CD4-positive, alpha-beta T cell (primary cell): ENCODE measurements at regions not wholly inside any gene's neighbourhood (a gene's known extent, or its start where the extent isn't known, plus 50 kb on each side); places are given as distances from the start of the nearest gene placed in this dataset.

Experiments used
- ATAC-seq: fragments of 200-7000 bp; cut with Tn5 transposase; one replicate; pipeline ENCODE4 v1.10.0; 2022; ENCODE audit warnings: mild to moderate bottlenecking; ENCODE audit not compliant: poor library complexity
- CTCF ChIA-PET: fragments of 350-600 bp; sonication (Branson Sonifier 250); formaldehyde crosslinking; loops from one replicate; lab custom pipeline; 2021; ENCODE audit warnings: antibody characterized with exemption, inconsistent platforms; lab: Charles Lee
- POLR2A ChIA-PET: fragments of 350-600 bp; sonication (Branson Sonifier 250); formaldehyde crosslinking; loops from one replicate; lab custom pipeline; 2021; ENCODE audit warnings: antibody characterized with exemption, inconsistent platforms; lab: Charles Lee
- DNase-seq, 14 experiments: peaks; one replicate each; pipeline ENCODE4 v3.0.0-alpha.2; 2013 to 2020; ENCODE audit warnings: mixed read lengths in 2 of 14
- H3K27ac ChIP-seq, 2 donors: one replicate each; pipeline versions ENCODE4 v1.5.1 to v1.7.0; 2013; ENCODE audit warnings: low read length in 2 of 2, low read depth in 1 of 2, mild to moderate bottlenecking in 1 of 2
- H3K27me3 ChIP-seq, 2 experiments: 1 replicate in 1 of 2; 2 replicates in 1 of 2; pipeline versions ENCODE4 v1.6.1 to v1.7.0; 2013; ENCODE audit warnings: low read length in 2 of 2, control low read depth in 1 of 2, mild to moderate bottlenecking in 1 of 2, moderate library complexity in 1 of 2; ENCODE audit not compliant: insufficient read depth in 2 of 2, control insufficient read depth in 1 of 2
- H3K36me3 ChIP-seq: one replicate; pipeline ENCODE4 v1.6.1; 2013; ENCODE audit warnings: low read length, control low read depth; ENCODE audit not compliant: insufficient read depth
- H3K4me1 ChIP-seq: one replicate; pipeline ENCODE4 v1.6.1; 2013; ENCODE audit warnings: low read length, control low read depth; ENCODE audit not compliant: insufficient read depth
- H3K4me3 ChIP-seq: one replicate; pipeline ENCODE4 v1.5.1; 2013; ENCODE audit warnings: mild to moderate bottlenecking, low read length, moderate library complexity
- H3K9me3 ChIP-seq, 2 experiments: 1 replicate in 1 of 2; 2 replicates in 1 of 2; pipeline versions ENCODE4 v1.6.1 to v1.7.0; 2013; ENCODE audit warnings: low read length in 2 of 2, mild to moderate bottlenecking in 2 of 2, control low read depth in 1 of 2, moderate library complexity in 1 of 2; ENCODE audit not compliant: control insufficient read depth in 1 of 2, insufficient read depth in 1 of 2
- H3K27ac Mint-ChIP-seq: one replicate; pipeline ENCODE4 v1.8.0; 2020; ENCODE audit warnings: mixed read lengths
- H3K27me3 Mint-ChIP-seq: one replicate; pipeline ENCODE4 v1.8.0; 2021; ENCODE audit warnings: mixed read lengths
- H3K36me3 Mint-ChIP-seq: one replicate; pipeline ENCODE4 v1.8.0; 2021; ENCODE audit warnings: low read depth, mixed read lengths
- H3K4me1 Mint-ChIP-seq: one replicate; pipeline ENCODE4 v1.8.0; 2021; ENCODE audit warnings: low read depth, mixed read lengths
- H3K4me3 Mint-ChIP-seq: one replicate; pipeline ENCODE4 v1.8.0; 2020; ENCODE audit warnings: mild to moderate bottlenecking, mixed read lengths
- H3K9me3 Mint-ChIP-seq: one replicate; pipeline ENCODE4 v1.8.0; 2020; ENCODE audit warnings: mixed read lengths
- intact Hi-C, 2 experiments: fragments of 100-400 bp; cut with DNase I in 1 of 2; cut with micrococcal nuclease in 1 of 2; formaldehyde crosslinking; loops; one replicate each; pipeline versions ENCODE4 v1.15.1 to v1.9.0; 2023 to 2025; cut with DNase I, micrococcal nuclease
- TF ChIP-seq, protein P1 (sequence below): fragments of 200-600 bp; IDR thresholded peaks from one replicate; pipeline ENCODE4 v1.8.0; 2022; ENCODE audit warnings: antibody characterized with exemption, mild to moderate bottlenecking

- H3K36me3 Mint-ChIP-seq, result no peaks in the 10 kb centered on the region
These were observed 183.5 kb downstream of the MATN1 start for GRCh38 chr1:30539884-30540283.

DNA sequence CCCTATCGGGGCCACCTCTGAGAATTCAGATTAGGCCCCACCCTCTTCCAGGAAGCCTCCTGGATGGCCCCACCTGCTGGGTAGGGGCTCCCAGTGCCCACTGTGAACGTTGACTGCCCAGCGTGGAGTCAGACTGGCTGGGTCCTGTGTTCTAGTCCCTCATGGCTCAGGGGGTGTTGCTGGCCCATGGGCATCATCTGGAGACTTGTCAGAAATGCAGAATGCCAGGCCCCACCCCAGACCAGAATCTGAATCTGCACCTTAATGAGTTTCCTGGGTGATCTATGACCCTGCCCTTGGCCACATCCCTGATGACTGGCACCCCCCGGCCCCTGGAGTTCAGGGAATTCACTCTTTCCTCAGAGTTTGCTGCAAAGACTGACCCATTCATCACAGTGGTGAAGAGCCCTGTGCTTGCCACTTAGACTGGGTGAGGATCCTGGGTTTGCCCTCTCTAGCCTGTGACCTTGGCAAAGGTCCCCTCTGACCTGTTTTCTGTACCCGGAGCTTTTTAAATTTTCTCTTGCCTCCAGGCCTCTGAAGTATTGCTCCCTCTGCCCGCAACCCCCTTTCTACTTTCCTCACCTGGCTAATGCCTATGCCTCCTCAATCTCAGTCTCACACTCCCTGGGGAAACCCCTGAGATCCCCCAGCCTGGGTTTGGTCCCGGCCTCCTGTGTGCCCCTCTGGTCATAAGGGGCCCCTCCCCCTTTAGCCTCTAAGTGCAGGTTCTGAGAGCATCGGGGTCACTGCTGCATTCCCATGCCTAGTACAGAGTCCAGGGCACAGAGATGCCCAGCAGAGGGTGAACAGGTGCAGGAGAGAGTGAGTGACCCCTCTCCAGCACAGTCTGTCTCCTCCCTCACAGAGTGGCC is 184.2 kb downstream of the MATN1 start:
- Mint-ChIP-seq H3K4me1 (no peaks in the 10 kb centered on the region), H3K4me3 (no peak overlapping the region), H3K27me3 (peaks cover 4% of the 10 kb centered on the region), H3K9me3 (no peaks in the 10 kb centered on the region), H3K27ac (no peak overlapping the region), H3K36me3 (no peaks in the 10 kb centered on the region)
- ATAC-seq (no peak), DNase-seq (no peak)
- Histone ChIP-seq H3K27me3 (no peaks in the 10 kb centered on the region), H3K4me1 (no peaks in the 10 kb centered on the region), H3K36me3 (no peaks in the 10 kb centered on the region), H3K27ac (no peak overlapping the region), H3K4me3 (no peak overlapping the region), H3K9me3 (peaks cover 0 to 7% of the 10 kb centered on the region in 2 experiments)
- intact Hi-C loops, result no loop called here
- ChIA-PET CTCF (no interaction called here), POLR2A (no interaction called here)
- TF ChIP-seq, protein P1, sequence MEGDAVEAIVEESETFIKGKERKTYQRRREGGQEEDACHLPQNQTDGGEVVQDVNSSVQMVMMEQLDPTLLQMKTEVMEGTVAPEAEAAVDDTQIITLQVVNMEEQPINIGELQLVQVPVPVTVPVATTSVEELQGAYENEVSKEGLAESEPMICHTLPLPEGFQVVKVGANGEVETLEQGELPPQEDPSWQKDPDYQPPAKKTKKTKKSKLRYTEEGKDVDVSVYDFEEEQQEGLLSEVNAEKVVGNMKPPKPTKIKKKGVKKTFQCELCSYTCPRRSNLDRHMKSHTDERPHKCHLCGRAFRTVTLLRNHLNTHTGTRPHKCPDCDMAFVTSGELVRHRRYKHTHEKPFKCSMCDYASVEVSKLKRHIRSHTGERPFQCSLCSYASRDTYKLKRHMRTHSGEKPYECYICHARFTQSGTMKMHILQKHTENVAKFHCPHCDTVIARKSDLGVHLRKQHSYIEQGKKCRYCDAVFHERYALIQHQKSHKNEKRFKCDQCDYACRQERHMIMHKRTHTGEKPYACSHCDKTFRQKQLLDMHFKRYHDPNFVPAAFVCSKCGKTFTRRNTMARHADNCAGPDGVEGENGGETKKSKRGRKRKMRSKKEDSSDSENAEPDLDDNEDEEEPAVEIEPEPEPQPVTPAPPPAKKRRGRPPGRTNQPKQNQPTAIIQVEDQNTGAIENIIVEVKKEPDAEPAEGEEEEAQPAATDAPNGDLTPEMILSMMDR, result no peak

More at GRCh38 chr1:30539884-30540283, 183.5 kb downstream of the MATN1 start:
- CTCF ChIA-PET, result no interaction called here
- Histone ChIP-seq H3K27me3 (peaks cover 0 to 4% of the 10 kb centered on the region in 2 experiments), H3K36me3 (no peaks in the 10 kb centered on the region), H3K9me3 (peaks cover 0 to 7% of the 10 kb centered on the region in 2 experiments), H3K27ac (no peak overlapping the region), H3K4me3 (no peak overlapping the region), H3K4me1 (no peaks in the 10 kb centered on the region)
- POLR2A ChIA-PET, result no interaction called here
- no peak overlapping the region for H3K4me3 Mint-ChIP-seq
- intact Hi-C loops, result no loop called here
- DNase-seq (no peak), ATAC-seq (no peak)
- no peaks in the 10 kb centered on the region for H3K4me1 Mint-ChIP-seq
- no peaks in the 10 kb centered on the region for H3K9me3 Mint-ChIP-seq
- H3K27me3 Mint-ChIP-seq, result peaks cover 9% of the 10 kb centered on the region
- TF ChIP-seq, protein P1, result no peak
- H3K27ac Mint-ChIP-seq, result no peak overlapping the region

- no peak for DNase-seq
- H3K9me3 Mint-ChIP-seq, result no peaks in the 10 kb centered on the region
- Histone ChIP-seq H3K36me3 (no peaks in the 10 kb centered on the region), H3K4me3 (no peak overlapping the region), H3K4me1 (no peaks in the 10 kb centered on the region), H3K9me3 (peaks cover 0 to 7% of the 10 kb centered on the region in 2 experiments), H3K27me3 (peaks cover 0 to 2% of the 10 kb centered on the region in 2 experiments), H3K27ac (no peak overlapping the region)
- no peaks in the 10 kb centered on the region for H3K4me1 Mint-ChIP-seq
- H3K4me3 Mint-ChIP-seq, result no peak overlapping the region
- intact Hi-C loops, result no loop called here
- H3K36me3 Mint-ChIP-seq, result no peaks in the 10 kb centered on the region
- H3K27me3 Mint-ChIP-seq, result peaks cover 4% of the 10 kb centered on the region
- ChIA-PET POLR2A (no interaction called here), CTCF (no interaction called here)
- no peak overlapping the region for H3K27ac Mint-ChIP-seq
- no peak for ATAC-seq
- TF ChIP-seq, protein P1, result no peak
These were observed 185.0 kb downstream of the MATN1 start for GRCh38 chr1:30538226-30538992.
